Fibroblast of lung (primary cell): ENCODE measurements at regions not wholly inside any gene's neighbourhood (a gene's known extent, or its start where the extent isn't known, plus 50 kb on each side); places are given as distances from the start of the nearest gene placed in this dataset.

Source experiments
- CTCF ChIP-seq, 2 donors: IDR thresholded peaks in 1 of 2; conservative IDR thresholded peaks in 1 of 2; 1 replicate in 1 of 2; 2 replicates in 1 of 2; pipeline ENCODE4 v1.5.1; 2011 to 2012; ENCODE audit warnings: low read length in 2 of 2, control low read depth in 1 of 2, inconsistent platforms in 1 of 2, low read depth in 1 of 2, mild to moderate bottlenecking in 1 of 2
- EZH2 ChIP-seq: IDR thresholded peaks from 2 replicates; pipeline ENCODE4 v1.5.1; 2012; ENCODE audit warnings: low read length, control low read depth, mild to moderate bottlenecking; ENCODE audit errors: missing control alignments

DNA sequence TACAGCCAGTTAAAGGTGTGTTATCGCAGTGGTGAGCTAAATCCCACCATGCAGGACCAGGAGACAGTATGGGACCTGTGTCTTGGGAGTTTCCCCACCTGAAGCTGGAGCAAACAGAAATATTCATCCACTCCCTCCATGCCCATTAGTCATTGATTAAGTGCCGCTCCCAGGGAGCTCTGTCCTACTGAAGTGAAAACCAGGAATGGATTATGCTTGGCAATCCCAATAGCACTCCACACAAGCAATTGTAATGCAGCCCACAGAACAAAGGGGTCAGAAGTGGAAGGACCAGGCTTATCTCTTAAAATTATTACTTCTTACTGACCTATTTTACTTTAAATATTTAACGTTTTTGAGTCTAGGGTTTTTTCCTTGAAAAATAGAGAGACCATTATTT lies 1005.4 kb downstream of the ADGRL2 start:
- no peak for TF ChIP-seq CTCF (conservative IDR thresholded peaks at IDR 0.05 in 1 of 2, IDR thresholded peaks at IDR 0.05 in 1 of 2; ENCODE audit: low read depth in 1 of 2, low read length in 2 of 2)
- no peak for TF ChIP-seq EZH2
